Neural progenitor cell (in vitro differentiated cells): ENCODE measurements at regions not wholly inside any gene's neighbourhood (a gene's known extent, or its start where the extent isn't known, plus 50 kb on each side); places are given as distances from the start of the nearest gene placed in this dataset.

Source experiments
- DNase-seq: peaks from one replicate; pipeline ENCODE4 v3.0.0-alpha.2; 2016; ENCODE audit warnings: low spot score
- H2AFZ ChIP-seq: fragments of 200-600 bp; sonication (generic); replicated peaks from 2 replicates; pipeline ENCODE4 v1.6.1; 2016; ENCODE audit warnings: antibody characterized with exemption
- H3F3A ChIP-seq: fragments of 200-600 bp; sonication (generic); 2 replicates; pipeline ENCODE4 v1.6.1; 2016; ENCODE audit warnings: antibody characterized with exemption, low read depth
- H3K27ac ChIP-seq: fragments of 200-600 bp; sonication (generic); 2 replicates; pipeline ENCODE4 v1.5.1; 2016; ENCODE audit warnings: mild to moderate bottlenecking
- H3K27me3 ChIP-seq: fragments of 200-600 bp; sonication (generic); 2 replicates; pipeline ENCODE4 v1.6.1; 2016; ENCODE audit warnings: mild to moderate bottlenecking, moderate library complexity
- H3K36me3 ChIP-seq: fragments of 200-600 bp; sonication (generic); 2 replicates; pipeline ENCODE4 v1.5.1; 2016
- H3K4me1 ChIP-seq: fragments of 200-600 bp; sonication (generic); 2 replicates; pipeline ENCODE4 v1.6.1; 2016; ENCODE audit warnings: mixed run types
- H3K4me2 ChIP-seq: fragments of 200-600 bp; sonication (generic); 2 replicates; pipeline ENCODE4 v1.6.1; 2016
- H3K4me3 ChIP-seq: fragments of 200-600 bp; sonication (generic); 2 replicates; pipeline ENCODE4 v1.5.1; 2016
- H3K79me2 ChIP-seq: fragments of 200-600 bp; sonication (generic); 2 replicates; pipeline ENCODE4 v1.6.1; 2016; ENCODE audit warnings: low read depth
- H3K9ac ChIP-seq: fragments of 200-600 bp; sonication (generic); 2 replicates; pipeline ENCODE4 v1.6.1; 2016
- H3K9me3 ChIP-seq: fragments of 200-600 bp; sonication (generic); 2 replicates; pipeline ENCODE4 v1.5.1; 2016; ENCODE audit warnings: low read depth
- H4K20me1 ChIP-seq: fragments of 200-600 bp; sonication (generic); 2 replicates; pipeline ENCODE4 v1.6.1; 2016; ENCODE audit warnings: low read depth
- H3K27ac Mint-ChIP-seq: 3 replicates; pipeline ENCODE4 v1.8.0; 2021; ENCODE audit warnings: mixed read lengths
- H3K27me3 Mint-ChIP-seq: 2 replicates; pipeline ENCODE4 v1.8.0; 2022; ENCODE audit warnings: low read depth, mild to moderate bottlenecking, inconsistent platforms, moderate library complexity, mixed read lengths; ENCODE audit not compliant: insufficient read depth
- H3K36me3 Mint-ChIP-seq: 3 replicates; pipeline ENCODE4 v1.8.0; 2021; ENCODE audit warnings: mixed read lengths
- H3K4me1 Mint-ChIP-seq: 3 replicates; pipeline ENCODE4 v1.8.0; 2021; ENCODE audit warnings: mixed read lengths
- H3K4me3 Mint-ChIP-seq: 3 replicates; pipeline ENCODE4 v1.8.0; 2021; ENCODE audit warnings: mild to moderate bottlenecking, moderate library complexity, mixed read lengths
- H3K9me3 Mint-ChIP-seq: 3 replicates; pipeline ENCODE4 v1.8.0; 2020; ENCODE audit warnings: mixed read lengths
- EZH2 ChIP-seq: fragments of 200-600 bp; sonication (generic); IDR thresholded peaks from 2 replicates; pipeline ENCODE4 v1.6.1; 2017; ENCODE audit warnings: antibody characterized with exemption, mild to moderate bottlenecking, moderate library complexity
- EZH2phosphoT487 ChIP-seq: fragments of 200-600 bp; sonication (generic); IDR thresholded peaks from 2 replicates; pipeline ENCODE4 v1.6.1; 2017; ENCODE audit warnings: antibody characterized with exemption
- TF ChIP-seq, protein P1 (sequence below): fragments of 200-600 bp; sonication (generic); IDR thresholded peaks from 2 replicates; pipeline ENCODE4 v1.5.1; 2017; ENCODE audit warnings: antibody characterized with exemption, mild to moderate bottlenecking

DNA sequence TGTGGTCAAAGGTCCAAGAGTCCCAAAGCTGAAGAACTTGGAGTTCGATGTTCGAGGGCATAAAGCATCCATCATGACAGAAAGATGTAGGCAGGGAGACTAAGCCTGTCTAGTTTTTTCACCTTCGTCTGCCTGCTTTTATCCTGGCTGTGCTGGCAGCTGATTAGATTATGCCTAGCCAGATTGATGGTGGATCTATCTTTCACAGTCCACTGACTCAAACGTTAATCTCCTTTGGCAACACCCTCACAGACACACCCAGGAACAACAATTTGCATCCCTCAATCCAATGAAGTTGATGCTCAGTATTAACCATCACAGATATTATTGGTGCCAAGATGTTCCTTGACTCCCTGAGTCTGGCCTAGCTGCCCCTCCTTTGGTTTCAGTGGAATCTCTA, 530.8 kb upstream of the CLINT1 start:
- H3K27ac Mint-ChIP-seq: no peak overlapping the region
- Histone ChIP-seq H4K20me1 (no peaks in the 10 kb centered on the region), H3K36me3 (no peaks in the 10 kb centered on the region), H3K4me3 (no peak overlapping the region), H3F3A (no peaks in the 10 kb centered on the region), H3K27me3 (no peaks in the 10 kb centered on the region), H2AFZ (no peak overlapping the region), H3K9me3 (no peaks in the 10 kb centered on the region), H3K79me2 (no peaks in the 10 kb centered on the region), H3K4me1 (peaks cover 5% of the 10 kb centered on the region), H3K9ac (no peak overlapping the region), H3K27ac (no peak overlapping the region), H3K4me2 (no peak overlapping the region)
- H3K36me3 Mint-ChIP-seq: no peaks in the 10 kb centered on the region
- H3K9me3 Mint-ChIP-seq: no peaks in the 10 kb centered on the region
- peaks cover 9% of the 10 kb centered on the region for H3K4me1 Mint-ChIP-seq
- H3K27me3 Mint-ChIP-seq: peaks cover 4% of the 10 kb centered on the region
- DNase-seq: no peak
- TF ChIP-seq, protein P1, sequence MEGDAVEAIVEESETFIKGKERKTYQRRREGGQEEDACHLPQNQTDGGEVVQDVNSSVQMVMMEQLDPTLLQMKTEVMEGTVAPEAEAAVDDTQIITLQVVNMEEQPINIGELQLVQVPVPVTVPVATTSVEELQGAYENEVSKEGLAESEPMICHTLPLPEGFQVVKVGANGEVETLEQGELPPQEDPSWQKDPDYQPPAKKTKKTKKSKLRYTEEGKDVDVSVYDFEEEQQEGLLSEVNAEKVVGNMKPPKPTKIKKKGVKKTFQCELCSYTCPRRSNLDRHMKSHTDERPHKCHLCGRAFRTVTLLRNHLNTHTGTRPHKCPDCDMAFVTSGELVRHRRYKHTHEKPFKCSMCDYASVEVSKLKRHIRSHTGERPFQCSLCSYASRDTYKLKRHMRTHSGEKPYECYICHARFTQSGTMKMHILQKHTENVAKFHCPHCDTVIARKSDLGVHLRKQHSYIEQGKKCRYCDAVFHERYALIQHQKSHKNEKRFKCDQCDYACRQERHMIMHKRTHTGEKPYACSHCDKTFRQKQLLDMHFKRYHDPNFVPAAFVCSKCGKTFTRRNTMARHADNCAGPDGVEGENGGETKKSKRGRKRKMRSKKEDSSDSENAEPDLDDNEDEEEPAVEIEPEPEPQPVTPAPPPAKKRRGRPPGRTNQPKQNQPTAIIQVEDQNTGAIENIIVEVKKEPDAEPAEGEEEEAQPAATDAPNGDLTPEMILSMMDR: no peak
- no peak for TF ChIP-seq EZH2
- no peak for TF ChIP-seq EZH2phosphoT487
- H3K4me3 Mint-ChIP-seq: no peak overlapping the region

DNA sequence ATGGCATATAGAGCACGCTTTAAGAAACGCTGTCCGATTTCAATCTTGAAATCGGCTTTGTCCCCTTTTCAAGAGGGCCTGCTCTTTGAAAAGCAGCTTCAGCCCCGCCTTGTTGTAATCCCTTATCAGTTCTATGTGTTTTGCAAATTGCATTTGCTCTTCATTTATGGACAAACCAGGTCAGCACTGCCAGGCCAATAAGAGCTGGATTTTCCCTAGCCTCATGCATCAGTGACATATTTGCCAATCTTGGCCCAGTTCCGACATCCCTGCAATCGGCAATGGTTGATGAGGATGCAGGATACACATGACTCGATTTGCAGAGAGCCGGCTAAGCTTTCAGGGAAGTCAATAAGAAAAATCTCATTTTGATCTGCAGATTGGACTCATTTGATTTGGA, 529.1 kb upstream of the CLINT1 start:
- no peak overlapping the region for H3K27ac ChIP-seq
- no peak overlapping the region for H3K9ac ChIP-seq
- no peaks in the 10 kb centered on the region for H3K79me2 ChIP-seq
- no peak overlapping the region for H2AFZ ChIP-seq
- H3K27me3 ChIP-seq: no peaks in the 10 kb centered on the region
- H3K4me1 Mint-ChIP-seq: peaks cover 9% of the 10 kb centered on the region
- H3K36me3 Mint-ChIP-seq: no peaks in the 10 kb centered on the region
- no peaks in the 10 kb centered on the region for H3K9me3 Mint-ChIP-seq
- H3K4me3 ChIP-seq: no peak overlapping the region
- H3K36me3 ChIP-seq: no peaks in the 10 kb centered on the region
- H3K4me3 Mint-ChIP-seq: no peak overlapping the region
- no peaks in the 10 kb centered on the region for H3K9me3 ChIP-seq
- no peak for TF ChIP-seq EZH2
- no peak for TF ChIP-seq EZH2phosphoT487
- TF ChIP-seq, protein P1: no peak
- H3K27ac Mint-ChIP-seq: no peak overlapping the region
- peaks cover 4% of the 10 kb centered on the region for H3K27me3 Mint-ChIP-seq
- no peak for DNase-seq
- no peaks in the 10 kb centered on the region for H4K20me1 ChIP-seq
- no peaks in the 10 kb centered on the region for H3F3A ChIP-seq
- H3K4me1 ChIP-seq: peaks cover 5% of the 10 kb centered on the region
- H3K4me2 ChIP-seq: no peak overlapping the region

DNA sequence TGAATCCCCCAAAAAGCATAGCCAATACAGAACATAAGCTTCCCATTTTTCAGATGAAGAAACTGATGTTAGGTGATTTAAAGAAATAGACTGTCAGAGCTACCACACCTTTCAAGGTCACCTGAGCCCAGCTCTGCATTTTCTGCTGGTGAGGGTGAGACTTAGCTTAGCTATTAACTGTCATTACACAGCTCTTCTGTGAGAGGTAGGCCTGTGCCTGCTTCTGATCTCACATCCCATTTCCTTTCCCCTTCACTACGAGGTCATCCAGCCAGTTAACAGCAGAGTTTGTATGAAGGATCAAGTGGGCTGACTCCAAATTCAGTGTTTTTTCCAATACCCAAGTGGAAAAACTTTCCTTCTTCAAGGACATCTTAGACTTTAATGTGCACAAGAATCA, 528.6 kb upstream of the CLINT1 start:
- H3K27me3 Mint-ChIP-seq: peaks cover 4% of the 10 kb centered on the region
- H3K9me3 Mint-ChIP-seq: no peaks in the 10 kb centered on the region
- Histone ChIP-seq H3F3A (no peaks in the 10 kb centered on the region), H3K9ac (no peak overlapping the region), H3K36me3 (no peaks in the 10 kb centered on the region), H3K9me3 (no peaks in the 10 kb centered on the region), H3K27me3 (no peaks in the 10 kb centered on the region), H3K79me2 (no peaks in the 10 kb centered on the region), H2AFZ (no peak overlapping the region), H4K20me1 (no peaks in the 10 kb centered on the region), H3K27ac (no peak overlapping the region), H3K4me2 (no peak overlapping the region), H3K4me3 (no peak overlapping the region), H3K4me1 (peaks cover 5% of the 10 kb centered on the region)
- H3K4me3 Mint-ChIP-seq: no peak overlapping the region
- H3K27ac Mint-ChIP-seq: no peak overlapping the region
- no peak for DNase-seq
- TF ChIP-seq EZH2: no peak
- TF ChIP-seq, protein P1: no peak
- no peak for TF ChIP-seq EZH2phosphoT487
- peaks cover 10% of the 10 kb centered on the region for H3K4me1 Mint-ChIP-seq
- no peaks in the 10 kb centered on the region for H3K36me3 Mint-ChIP-seq
